ENCODE measurements at regions not wholly inside any gene's neighbourhood (a gene's known extent, or its start where the extent isn't known, plus 50 kb on each side); places are given as distances from the start of the nearest gene placed in this dataset.

DNA sequence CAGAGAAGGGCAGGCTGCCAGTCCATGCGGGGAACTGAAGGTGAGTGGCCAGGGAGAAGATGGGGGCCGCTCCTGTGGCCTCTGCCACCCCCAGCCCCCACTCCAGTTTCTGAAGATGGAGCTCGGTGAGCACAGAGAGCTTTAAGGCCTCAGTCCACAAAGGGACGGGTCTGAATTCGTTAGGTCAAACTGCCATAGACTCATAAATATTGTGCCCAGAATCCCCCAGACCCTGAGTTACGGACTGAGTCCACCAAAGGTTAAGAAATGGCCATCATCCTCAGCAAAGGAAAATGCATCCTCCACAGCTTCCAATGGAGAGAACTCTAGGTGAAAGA is 344.2 kb downstream of the BUD13 start:
- DNase-seq: no peak

DNA sequence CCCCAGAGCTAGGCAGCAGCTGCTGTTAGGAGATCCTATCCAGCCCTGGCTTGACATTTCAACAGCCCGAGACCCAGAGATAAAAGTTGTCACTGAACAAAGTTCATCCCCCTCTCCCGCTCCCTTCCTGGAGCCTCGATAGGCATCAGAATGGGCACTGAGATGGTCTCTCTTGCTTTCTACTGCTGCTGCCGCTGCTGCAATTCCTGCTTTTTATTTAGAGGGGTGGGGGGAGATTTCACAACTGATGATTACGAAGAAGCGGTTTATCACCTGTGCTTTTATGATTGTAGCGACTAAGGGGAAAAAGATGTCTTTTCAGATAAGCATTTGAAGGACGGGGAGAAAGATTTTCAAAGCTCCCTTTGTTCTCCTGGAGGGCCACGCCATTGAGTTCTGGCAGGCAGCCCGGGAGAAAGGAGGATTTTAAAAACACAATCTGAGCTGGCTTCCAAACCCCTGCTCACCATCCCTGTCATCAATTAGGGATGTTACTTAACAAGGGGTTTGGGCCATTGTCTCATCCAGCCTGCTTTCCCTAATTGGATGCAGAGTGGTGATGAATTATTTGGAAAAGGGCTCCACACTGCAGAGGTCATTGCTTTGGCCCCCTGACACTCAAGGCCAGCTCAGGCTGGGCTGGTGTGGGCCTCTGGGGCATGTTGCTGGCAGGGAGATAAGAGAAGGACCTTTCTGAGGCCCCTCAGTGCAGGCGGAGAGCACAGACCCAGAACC is 344.7 kb downstream of the BUD13 start:
- no peak for DNase-seq

DNA sequence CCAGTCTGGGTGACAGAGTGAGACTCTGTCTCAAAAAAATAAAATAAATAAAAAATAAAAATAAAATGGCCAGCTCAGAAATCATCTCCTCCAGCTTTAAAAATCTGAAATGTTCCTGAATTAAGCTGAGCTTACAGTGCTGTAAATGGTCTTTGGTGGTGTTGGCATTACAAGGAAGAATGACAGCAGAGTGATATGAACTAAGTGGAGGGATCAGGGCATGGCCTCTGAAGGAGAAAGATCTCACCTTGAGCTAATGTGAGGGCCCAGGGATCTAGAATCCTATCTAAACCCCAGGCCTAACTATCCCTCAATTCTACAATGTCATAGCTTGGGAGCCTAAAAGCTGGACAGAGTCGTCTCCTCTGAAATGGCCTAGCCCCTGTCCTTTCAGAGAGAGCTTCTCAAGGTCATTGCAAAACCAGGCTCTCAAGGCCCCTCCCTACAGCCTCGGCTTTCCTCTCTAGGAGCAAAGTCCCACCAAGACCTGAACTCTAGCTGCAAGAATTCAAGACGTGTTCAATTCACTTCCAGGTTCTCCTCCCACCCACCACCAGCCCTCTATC is 345.4 kb downstream of the BUD13 start:
- no peak for DNase-seq

DNA sequence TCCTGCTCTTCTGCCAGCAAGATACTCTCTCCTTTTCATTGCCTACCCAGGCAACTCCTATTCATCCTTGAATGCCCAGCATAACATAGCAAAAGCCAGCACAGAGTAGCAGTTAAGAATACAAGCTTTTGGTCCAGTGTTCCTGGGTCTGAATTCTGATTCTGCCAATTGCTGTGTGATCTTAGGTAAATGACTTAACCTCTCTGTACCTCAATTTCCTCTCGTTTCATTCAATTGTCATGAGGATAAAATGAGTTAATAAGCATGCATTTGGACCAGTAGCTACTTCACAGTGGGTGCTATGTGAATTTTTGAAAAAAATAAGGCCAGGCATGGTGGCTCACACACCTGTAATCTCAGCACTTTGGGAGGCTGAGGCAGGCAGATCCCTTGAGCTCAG is 346.0 kb downstream of the BUD13 start:
- DNase-seq: no peak

DNA sequence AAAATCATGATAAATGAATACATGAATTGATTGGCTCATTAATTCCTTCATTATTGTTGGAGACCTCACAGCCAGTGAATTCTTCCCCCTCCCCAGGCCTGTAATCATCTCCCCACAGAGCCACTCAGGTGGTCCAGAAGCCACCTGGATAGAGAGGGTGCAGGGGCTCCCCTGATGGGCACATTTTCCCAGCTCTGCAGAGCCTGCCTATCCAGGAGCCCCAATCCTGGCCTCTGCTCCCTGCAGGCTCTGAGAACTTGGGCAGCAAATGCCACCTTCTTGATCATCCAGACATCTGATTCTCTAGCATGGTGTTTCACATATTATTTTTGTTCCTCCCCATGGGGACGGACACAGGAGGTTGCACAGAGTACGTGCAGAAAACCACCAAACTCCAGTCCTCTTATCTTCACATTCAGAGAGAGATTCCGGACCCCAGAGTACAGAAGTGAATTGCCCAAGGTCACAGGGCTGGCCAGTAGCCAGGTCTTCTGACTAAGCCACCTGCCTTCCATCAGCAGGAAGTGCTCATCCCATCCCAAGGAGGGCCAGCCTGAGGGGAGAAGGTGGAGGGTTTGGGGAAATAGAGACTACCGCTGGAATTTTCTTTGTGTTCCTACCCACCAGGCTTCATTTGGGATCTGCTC is 348.0 kb downstream of the BUD13 start:
- DNase-seq: peak; percentile 5

DNA sequence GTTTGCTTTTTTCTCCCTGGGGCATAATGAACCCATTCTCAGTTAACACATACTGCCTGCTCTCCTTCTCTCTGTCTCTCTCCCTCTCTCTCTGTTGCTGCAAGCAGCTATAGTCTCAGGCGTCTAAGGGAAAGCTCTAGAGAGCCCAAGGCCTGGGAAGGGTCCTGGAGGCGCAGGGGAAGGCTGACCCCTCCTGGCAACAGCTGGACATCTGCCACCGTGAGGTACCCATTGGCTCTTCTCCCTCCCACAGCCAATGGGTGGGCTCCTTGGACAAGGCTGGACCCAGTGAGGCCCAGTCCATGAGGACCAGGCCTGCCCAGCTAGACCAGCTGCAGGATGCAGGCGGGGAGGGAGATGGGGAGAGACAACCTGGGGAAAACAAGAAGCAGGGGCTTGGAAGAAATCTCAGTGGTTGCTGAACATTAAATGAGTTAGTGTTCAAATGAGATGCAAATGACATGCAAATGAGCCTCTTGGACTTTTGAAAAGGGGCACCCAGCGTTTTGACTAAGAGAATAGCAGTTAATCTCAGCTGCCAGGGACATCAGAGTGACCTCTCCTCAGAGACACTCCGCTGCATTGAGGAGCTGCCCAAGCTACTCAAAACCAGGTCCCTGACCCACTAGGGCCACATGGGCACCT is 349.7 kb downstream of the BUD13 start:
- no peak for DNase-seq

DNA sequence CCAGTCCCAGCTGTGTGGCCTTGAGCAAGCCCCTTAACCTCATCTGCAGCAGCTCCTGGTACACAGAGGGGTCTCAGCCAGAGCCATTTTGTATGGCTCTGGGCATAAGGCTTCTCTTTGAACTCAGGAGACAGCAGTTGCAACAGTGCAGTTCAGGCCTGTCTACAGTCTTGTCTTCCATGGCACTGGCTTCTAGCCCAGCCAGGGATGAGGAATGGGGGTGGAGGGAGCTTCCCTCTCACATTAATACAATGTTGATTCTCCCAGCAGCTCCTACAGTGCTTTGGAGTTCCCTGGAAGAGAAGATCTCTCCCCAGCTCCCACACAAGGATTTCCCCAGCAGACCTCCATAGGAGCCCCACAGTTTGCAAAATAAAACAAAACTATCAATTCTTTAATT is 350.2 kb downstream of the BUD13 start:
- no peak for DNase-seq

DNA sequence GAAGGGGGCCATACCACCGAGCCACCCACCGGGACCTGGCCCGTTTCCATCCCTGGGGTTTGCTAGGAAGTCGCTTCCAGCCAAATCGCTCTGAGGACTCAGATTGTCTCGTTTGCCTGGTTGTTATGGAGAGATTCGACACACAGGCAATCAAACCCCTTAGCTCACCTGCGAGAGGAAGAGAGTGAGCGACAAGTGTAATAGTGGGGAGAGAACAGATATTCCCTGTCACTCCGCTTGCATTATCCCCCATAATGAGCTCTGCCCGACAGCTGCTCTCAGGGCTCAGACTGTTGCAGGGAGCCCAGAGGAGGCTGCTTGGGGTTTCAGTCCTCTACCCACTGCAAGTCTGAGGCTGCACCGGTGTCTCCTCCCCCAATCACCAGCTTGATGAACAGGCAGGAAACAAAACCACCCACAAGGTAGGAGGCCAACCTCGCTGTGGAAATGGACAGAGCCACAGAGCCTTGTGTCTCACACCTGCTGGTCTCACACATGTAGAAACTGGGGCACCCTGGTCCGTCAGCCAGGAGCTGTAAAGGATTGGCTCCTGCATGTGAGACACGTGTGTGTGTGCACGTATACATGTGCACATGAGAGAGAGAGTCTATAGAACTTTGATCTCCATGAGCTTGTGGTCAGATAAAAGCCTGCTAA is 351.1 kb downstream of the BUD13 start:
- no peak for DNase-seq

DNA sequence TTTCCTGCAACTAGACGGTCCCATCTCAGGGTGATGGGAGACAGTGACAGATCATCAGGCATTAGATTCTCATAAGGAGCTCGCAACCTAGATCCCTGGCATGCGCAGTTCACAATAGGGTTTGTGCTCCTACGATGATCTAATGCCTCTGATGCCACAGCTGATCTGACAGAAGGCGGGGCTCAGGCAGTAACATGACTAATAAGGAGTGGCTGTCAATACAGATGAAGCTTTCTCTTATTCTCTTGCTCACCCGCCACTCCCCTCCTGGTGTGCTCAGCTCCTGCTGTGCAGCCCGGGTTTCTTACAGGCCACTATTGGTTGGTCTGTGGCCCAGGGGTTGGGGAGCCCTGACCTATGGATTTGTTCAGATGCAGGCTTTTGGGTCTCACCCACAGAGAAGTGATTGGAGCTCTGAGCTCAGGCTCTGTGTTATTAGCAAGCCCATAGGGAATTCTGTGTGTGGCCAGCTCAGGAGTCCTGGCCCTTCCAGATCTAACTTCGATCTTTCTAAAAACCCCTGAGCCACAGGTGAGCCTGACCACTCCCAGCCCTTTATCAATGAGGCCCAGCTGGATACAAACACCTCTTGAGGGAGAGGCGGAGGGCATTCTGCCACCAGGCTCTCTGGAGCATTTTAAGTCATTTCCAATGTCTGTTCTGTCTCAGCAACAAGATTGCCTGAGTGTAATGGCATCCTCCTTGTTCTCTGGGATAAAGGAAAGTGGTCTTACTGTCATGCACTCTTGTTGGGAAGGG is 351.8 kb downstream of the BUD13 start:
- peak; percentile 3 for DNase-seq

DNA sequence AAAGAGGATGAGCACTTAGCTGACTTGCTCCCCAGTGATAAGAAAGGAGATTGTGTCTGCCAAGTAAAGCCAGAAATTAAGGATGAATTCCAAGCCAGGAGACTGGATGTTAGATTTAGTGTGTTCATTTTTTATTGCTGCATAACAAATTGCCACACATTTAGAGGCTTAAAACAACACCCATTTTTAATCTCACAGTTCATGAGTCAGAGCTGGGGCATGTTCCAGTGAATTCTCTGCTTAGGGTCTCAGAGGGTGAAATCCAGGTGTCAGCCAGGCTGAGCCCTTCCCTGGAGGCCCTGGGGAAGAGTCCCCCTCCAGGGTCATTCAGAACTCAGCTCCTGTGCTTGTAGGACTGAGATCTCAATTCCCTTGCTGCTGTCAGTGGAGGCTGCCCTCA is 352.8 kb downstream of the BUD13 start:
- DNase-seq: no peak

DNA sequence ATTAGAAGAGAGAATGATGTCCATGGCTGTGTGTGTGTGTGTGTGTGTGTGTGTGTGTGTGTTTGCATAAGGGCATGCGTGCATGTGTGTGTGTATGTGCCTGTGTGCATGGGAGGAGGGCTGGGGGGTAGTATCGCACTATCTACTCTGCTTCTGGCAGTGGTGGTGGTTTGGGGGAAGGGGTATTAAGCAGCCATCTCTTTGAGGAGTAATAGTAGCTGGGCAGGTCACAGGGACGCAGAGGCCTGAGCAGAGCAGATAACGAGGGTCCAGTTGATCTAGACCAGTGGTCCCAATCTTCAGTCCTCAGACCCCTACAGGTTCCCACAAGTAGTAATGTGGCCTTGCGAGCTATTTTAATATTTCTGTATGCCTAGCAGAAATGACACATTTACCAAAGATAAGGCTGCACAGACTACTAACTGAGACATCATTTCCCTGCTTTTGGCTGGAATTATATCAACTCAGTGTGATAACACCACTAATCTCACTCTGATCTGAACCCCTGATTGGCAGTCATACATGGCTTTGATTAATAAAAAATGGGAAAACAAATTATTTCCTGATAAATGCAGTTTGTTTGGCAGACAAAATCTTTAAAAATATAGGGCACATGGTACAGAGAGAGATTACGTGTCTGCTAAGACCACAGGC is 354.3 kb downstream of the BUD13 start:
- DNase-seq: no peak

DNA sequence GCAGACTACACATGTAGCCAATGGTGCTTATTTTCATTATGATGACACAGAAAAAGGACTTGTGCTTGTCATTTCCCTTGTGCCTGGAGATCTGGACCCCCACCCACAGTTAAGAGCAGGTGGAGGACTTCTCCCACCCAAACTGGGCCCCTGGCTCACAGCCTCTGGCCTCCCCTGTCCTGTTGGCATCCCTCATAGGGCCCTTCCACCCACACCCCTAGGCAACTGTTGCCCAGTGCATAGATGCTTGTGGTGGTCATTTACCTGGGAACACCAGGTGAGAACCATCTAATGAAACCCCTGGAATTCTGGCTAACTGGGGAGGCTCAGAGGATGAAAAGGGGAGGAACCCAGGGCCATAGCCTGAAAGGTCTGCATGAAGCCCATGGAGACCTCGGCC is 355.9 kb downstream of the BUD13 start:
- DNase-seq: no peak

DNA sequence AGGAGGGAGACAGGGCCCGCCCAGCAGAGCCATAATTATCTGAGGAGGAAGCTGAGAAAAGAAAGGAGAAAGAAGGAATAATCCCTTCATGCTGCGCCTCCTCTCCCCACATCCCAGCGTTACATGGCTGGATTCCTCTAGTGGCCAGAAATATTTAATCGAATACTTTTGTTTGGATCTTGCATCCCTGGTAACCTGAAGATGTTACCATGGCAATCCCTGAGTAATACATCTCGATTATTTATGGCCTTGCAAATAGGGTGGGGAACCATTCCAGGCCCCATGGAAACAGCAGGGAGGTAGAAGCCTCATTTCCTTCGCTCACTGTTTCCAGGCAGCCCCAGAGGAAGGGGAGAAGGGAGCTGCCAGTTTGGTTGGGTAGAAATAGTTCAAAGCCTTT is 357.7 kb downstream of the BUD13 start:
- no peak for DNase-seq

DNA sequence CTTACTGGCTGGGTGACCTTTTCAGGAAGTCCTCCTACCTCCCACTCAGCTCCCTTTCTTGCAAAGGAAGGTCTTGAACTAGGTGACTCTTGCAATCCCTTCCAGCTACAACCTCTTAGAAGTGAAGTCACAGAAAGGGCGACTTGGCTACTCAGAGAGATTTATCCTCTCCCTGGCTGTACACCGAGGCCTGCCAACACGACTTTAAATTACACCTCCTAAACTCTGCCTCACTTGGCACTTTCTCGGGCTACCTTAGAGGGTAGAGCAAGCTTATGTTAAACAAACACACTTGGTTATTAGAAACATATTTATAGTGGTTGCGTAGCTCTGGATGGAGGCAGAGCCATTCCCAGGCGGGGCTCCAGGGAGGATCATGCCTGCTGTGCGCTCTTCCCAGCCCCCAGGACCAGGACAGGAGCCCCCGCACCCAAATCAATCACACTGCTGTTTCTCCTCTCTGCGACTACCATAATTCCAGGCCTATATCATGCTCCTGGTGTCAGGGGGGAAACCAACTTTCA is 358.4 kb downstream of the BUD13 start:
- no peak for DNase-seq

DNA sequence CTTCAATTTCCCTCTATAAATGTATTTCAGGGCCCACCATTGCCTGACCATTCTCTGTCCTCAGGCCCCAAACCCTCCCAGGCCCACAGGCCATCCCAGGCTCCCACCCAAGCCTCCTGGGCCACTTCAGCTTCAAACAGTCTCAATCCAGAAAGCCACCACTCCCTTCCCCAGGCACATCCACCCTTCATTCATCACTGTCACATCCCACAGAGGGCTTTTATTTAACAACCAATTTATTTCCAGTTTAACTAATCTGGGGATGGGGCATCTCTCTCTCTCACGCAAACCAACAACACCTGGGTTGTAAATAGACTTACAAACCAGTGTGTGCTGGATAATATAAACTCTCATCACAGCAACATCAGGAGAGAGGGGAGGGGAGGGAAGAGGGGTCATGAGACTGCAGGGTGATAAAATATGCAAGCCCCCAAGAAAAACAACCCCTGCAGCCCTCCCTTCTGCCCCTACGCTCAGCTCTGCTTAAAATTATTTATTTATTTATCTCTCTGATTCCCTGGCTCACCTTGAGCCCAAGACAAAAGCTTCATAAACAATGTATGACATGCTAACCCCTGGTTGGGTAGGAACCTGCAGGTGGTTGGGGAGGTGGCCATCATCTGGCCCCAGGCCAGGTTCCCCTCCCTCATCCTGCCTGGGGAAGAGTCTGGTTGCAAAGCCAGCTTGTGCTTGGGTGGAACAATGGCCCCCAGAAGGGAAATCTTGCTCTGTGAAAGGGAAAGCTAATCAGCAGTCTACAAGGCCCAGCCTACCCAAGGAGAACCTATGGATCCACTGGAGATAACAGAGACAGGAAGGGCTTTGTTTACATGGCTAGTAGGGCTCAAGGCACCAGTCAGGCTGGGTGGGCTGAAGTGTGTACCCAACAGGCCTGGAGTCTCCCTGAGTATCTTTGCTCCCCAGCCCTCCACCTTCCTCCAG is 359.2 kb downstream of the BUD13 start:
- no peak for DNase-seq

DNA sequence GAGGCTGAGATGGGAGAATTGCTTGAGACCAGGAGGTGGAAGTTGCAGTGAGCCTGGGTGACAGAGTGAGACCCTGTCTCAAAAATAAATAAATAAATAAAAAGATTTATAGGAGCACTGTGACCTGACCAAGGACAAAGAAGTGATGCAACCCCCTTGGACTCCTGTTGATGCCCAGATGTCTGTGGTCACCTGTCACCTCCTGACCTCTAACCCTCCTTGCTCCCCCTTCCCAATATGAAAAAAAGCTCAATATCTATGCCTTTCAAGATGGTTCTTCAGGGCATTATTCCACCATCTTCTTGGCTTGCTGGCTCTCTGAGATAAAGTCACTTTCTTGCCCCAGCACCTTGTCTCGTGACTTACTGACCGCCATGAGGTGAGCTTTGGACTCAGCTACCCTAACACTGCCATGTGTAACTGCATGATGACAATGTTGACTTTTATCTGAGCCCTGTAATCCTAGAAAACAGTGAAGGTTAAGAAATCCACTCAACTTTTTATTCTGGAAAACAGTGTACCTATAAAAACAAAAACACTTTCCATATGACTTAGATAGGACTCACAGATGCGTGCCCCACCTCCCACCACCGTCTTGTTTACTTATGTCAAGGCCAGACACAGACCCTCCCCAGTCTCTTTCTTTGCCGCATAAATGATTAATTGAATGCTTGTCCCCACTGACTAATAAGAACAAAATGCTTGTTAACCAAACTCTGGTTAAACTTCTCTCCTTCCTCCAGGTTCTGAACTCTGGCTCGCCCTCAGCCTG is 360.5 kb downstream of the BUD13 start:
- DNase-seq: no peak

DNA sequence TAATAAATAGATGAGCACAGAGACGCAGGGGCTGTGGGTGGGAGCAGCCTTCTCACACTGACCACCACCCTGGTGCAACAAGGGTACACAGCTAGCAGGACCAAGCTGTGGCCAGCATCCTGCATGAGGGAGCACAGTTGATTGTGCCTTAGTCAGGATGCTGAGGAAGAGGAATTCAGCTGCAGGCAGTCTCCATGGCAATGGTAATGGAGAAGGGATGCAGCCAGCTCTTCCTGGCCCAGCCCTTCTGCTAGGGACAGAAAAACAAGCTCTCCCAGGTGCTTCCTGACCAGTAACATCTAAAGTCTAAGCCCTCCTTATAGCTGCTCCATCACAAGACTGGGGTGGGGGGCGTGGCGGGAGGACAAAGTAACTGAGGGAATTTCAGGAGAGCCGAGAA is 363.5 kb downstream of the BUD13 start:
- no peak for DNase-seq

DNA sequence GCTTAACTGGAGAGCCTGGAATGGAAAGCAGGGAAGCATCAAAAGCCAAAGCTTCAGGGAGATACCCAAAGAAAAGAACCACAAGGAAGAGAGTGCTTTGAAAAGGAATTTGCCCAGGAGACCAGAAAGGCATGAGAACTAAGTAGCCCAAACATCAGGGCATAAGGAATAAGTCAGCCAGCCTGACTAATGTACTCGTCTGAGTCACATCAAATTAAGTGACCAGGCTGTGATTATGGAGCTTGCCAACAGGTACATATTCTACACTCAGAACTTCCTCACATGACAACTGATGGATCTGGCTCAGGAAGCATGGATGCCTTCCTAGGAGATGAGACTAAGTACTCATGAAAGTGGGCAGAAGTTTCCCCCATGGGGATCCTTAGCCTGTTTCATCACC is 366.7 kb downstream of the BUD13 start:
- no peak for DNase-seq

DNA sequence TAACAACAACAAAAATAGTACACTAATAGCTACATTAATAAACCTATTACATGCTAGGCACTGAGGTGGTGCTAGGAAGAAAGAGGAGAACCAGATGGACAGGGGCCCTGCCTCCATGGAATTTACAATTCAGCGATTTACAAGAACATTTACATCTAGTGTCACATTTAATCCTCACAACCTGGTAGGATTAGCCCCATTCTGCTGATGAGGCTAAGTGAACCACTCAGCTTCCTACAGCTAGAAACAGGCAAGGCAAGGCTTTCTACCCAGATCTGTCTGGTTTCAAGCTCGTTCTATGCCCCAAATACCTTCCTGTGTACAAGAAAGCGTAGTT is 368.4 kb downstream of the BUD13 start:
- DNase-seq: no peak

DNA sequence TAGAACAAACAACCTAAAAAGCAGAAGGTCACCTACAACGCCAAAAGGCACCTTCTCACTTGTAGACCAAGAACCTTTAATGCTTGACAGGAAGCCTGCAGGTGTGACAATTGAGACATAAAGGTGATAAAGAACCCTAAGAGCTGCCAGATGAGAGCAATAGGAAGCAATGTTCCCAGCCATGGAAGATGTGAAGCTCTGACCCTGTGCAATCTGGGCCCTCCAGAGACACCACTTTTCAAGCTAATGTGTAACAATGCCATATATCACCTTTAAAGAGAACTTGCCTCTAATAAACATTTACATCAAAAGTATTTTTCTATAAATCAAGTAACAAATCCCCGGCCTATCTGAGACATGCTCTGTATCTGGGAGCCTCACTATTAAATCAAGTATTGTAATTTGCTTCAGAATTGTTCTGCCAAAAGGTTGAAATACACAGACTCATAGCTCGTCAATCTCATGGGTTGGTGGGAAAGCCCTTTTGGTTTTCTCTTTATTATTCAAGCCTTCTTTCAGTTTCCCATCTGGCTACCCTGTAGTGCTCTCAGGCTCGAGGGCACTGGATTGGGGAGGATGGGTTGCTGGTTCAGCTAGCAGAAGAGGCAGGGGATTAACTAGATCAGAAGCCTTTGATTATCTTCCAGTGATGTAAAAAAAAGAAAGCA is 368.9 kb downstream of the BUD13 start:
- DNase-seq: no peak

Measured in hematopoietic multipotent progenitor cell treated with erythropoietin and hydrocortisone succinate and interleukin-3 and kit ligand, for 6 days (in vitro differentiated cells).